D341Med (cell line): ENCODE measurements at regions not wholly inside any gene's neighbourhood (a gene's known extent, or its start where the extent isn't known, plus 50 kb on each side); places are given as distances from the start of the nearest gene placed in this dataset.
A peak's percentile ranks its signal among the peaks of the same experiment; 100 is the strongest.

Experiments
- DNase-seq: peaks from one replicate; pipeline ENCODE4 v3.0.0; 2012; ENCODE audit warnings: low spot score

DNA sequence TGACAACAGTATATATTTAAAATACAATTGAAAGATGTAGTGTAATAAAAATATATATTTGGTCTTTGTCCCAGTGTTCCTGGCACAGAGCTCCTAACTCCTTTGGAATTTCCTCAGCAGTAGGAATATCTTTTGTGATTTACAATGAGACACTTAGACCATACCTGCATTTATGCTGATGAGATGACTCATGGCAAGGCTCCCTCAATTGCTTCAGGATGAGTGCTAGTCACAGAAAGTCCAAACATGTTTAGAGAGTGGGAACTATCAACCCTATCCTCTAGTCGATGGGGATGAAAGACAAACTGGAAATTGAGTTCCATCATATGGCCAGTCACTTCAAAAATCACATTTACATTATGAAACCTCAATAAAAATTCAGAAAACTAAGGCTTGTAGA lies 588.3 kb upstream of the LMCD1 start:
- DNase-seq: no peak

DNA sequence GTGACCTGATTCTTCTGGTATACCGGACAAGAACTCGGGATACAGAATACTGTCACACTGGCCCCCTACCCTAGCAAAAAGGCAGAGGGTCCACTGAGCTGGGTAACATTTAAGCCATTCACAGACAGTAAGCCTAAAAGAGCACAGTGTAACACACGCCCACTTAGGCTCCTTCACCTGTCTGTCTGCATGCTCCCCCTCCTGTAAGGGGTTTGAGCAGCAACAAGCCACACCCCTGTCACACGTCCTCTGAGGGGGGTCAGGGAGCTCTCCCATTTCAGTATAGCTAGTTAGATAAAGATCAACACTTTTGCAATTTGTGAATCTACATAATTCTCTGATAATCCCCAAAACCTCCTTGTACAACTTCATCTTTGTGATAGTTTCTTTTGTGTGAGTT lies 586.3 kb upstream of the LMCD1 start:
- DNase-seq: no peak

DNA sequence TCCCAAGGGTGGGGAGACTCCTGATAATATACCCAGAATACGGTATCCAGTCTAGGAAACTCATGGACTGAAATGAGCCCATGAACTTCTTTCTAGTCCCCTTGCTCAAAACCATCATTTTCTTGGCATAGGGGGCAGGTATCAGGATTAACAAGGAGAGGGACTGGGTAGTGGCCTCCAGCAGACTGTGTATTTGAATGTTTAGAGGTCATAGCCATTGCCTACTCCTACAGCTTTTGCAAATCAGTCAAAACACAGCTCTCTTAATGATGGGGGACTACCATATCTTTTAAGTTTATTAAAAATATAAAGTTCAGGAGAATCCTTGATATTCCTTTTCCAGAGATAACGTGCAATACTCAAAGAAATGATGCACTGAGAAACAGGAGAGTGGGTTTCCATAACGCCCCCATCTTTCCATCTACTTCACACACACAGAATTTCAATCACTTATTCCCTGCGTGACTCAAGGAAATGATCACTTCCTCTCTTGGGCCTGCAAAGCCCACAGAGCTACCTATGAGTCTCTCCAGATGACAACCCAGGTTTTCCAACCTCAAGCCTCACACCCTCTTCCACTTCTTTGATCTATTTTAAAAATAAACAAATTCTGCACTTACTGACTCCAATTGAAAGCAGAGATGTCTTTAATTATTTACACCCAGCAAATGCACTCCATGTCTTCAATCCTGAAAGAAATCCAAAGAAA lies 584.0 kb upstream of the LMCD1 start:
- no peak for DNase-seq

DNA sequence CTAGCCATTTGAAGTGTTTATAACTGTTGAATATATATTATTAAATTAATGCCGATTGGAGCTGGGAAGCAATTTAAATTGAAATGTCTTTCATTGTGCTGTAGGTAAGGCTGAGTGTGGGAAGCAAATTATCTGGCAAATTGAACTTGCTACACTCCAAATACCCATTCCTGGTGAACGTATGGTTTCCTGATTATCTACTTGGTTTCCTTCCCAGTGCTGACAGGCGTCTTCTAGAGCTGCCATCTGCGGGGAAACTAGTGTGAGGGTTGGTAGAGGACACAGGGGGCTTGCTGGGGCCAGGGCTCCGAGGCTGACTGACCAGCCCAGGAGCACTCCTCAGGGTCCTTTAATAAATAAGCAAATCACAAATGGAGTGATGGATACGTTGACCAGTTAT lies 581.4 kb upstream of the LMCD1 start:
- no peak for DNase-seq

DNA sequence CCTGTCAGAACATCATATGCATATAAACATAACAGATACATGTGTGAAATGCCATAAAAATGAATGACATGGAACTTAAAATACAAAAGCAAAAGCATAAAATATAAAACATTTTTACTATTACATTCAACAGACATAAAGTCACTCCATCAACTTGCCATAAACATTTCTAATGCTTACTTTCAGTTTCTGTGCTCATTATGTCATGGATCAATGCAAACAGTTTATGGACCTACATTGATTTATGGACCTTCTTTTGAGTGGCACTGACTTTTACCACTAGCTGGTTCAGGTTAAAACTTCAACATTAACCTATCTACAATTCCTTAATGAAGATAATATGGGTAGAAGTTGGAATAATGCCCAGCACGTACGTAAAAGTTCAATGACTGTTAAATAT lies 577.4 kb upstream of the LMCD1 start:
- DNase-seq: no peak

DNA sequence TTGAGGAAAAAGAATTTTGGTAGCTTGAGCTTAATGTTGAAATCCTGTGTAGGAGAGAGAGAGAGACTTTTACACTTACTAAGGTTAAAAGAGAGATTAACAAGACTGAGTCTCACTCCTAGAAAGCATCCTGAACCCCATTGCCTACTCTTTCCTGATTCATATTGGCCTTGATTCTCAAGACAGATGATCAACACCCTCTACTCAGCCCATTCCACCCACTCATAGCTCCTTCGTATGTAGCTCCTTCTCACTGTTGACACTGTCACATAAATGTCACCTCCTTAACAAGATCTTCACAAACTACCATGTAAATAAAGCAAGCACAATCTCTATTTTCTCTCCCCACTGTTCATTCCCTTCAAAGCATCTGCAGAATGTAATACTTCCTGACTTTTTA lies 574.6 kb upstream of the LMCD1 start:
- no peak for DNase-seq

DNA sequence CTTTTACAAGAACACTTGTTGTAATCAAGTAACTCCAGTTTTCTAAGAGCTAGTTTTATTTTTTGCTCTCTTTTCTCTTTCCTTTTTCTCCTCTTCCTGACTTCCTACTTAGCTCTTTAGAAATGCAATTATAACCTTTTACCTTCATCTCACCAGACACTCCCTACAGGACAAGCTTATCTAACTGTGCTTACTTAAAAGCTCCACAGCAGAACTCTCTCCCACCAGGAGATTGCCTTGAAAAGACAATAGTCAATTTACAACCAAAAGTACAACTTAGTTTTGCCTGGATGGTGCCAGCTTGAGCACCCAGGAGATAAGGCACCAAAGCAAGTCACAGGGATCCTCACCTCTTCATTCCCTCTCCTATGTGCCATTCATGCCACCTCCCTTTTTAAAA lies 573.8 kb upstream of the LMCD1 start:
- DNase-seq: no peak

DNA sequence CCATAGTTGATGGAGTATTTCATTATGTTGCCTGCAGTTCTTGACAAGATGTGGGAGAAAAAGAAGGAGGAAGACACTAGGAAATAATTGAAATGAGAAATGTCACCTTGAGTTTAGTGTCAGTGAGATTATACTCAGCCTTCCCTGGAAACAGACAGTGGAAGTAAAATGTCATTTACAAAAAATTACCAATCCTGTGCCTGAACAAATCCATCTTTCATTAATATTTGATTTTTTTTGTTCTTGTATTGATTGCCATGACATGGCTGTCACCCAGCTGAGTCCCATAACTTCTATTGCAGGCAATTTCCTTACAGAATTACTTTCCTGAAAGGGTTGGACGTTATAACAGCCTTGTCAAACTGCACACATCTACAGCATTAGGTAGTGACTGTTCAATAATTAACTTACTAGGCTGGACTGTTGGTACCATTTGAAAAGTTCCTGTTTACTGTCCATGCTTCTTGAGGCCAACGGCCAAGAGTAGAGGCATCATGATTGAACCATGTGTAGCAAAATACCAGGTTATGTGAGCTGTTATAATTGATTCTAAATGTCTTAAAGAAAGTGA lies 572.2 kb upstream of the LMCD1 start:
- no peak for DNase-seq

DNA sequence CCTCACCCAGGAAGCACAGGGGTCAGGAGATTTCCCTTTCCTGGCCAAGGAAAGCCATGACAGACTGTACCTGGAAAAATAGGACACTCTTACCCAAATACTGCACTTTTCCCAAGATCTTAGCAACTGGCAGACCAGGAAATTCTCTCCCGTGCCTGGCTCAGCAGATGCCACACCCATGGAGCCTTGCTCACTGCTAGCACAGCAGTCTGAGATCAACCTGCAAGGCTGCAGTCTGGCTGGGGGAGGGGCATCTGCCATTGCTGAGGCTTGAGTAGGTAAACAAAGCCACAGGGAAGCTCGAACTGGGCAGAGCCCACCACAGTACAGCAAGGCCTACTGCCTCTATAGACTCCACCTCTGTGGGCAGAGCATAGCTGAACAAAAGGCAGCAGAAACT lies 567.3 kb upstream of the LMCD1 start:
- no peak for DNase-seq

DNA sequence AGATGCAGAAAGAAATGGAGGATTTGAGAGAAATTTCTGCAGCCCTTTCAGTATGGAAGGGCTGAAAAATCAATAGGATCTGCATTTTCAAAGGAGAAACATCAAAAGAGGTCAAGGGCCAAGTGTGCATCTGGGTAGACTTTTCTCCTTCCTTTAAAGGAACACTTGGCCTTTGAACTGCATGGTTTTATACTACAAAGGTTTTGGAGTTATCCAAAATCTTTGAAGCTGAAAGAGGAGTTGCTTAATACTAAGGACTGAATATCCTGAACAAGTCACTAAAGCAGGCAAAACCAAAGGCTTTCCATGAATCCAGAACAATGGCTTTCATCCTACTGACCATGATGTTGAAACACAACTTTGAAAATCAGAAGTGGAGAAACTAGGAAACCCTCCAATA lies 553.7 kb upstream of the LMCD1 start:
- DNase-seq: no peak

DNA sequence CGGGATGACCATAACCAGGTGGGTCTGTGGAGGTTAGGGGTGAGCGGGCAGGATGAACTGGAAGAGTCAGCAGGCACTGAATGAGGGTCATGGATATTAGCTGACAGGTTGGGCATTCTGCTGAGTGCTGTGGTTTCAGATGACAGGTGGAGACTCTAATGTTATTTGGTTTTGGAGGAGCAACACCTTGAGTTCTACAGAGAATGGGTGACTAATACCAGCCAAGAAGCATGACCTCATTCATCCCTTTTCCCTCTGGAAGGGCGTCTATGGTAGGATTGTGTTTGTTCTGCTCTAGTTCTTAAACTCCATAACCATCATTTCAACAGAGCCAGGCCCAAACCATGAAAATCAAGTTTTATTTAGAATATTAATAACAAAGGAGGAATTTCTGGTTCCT lies 550.7 kb upstream of the LMCD1 start:
- no peak for DNase-seq

DNA sequence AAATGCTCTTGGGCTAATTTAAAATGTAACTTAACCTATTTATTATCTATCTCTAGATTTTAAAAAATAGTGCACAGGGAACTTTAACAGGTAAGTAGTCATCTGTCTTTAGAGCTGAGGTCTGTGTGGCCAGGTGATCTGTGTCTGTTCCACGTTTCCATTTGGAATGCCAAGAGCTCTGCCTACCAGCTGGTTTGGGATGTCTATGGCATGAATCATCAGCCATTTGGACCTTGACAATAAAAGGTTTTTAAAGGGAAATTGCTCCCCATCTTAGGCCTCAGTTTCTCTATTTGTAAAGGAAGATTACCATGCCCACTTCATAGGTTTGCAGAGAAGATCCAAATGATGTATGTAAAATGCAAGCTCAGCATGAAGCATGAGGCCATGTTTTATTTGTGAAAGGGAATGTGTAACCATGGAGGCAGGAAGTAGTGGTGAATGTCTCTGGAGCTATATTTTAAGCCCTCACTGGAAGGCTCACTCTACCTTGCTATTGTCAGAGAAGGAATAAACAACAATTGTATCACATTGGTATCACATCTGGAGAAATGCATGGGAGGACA lies 548.1 kb upstream of the LMCD1 start:
- no peak for DNase-seq

DNA sequence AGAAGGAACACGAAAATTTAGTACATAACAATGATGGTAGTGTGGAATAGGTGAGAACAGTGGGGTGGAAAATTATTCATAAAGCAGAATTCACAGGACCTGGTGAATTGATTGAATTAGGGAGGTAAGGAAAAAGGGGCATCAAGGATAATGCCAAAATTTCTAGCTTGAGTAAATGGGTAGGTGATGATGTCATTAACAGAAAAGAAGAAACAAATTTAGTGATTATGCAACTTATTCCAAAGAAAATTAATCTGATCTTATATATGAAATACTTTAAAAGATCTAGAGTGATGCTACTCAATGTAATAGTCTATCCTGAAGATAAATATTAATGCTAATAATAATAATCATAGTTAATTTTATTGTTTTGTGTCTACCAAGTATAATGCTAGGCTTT lies 544.6 kb upstream of the LMCD1 start:
- DNase-seq: no peak

DNA sequence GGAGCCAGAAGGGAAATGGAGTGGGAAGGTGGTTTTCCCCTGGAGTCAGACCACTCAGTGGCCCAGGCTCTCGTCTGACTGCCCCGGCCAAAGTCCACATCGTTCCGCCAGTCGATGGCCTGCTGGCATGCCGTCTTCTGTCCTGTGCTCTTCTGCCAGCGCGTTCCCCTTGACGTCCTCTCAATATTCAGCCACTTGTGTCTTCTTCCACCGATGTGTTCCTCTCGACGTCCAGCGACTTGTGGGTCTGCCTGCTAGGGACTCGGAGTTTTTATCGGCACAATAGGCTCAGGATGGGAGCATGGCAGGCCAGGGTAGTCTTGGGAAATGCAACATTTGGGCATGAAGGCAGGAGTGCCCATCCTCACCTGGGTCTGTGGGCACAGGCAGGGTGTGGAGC lies 542.5 kb upstream of the LMCD1 start:
- DNase-seq: no peak

DNA sequence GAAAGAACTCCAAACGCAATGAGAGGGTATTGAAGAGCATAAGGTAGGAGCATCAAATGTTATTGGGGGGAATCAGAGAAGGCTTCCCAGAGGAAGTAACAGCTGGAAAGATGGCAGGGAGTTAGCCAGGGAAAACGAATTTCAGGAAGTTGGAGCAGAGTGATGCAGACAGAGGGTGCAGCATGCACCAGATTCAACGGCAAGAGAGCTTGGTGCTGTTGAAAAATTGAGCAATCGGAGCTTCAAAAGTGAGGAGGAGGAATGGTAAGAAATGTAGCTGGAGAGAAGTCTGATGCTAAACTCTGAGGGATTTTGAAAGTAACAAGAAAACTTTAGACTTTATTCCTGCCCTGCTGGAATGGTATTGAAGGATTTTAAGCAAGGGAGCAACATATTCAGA lies 541.0 kb upstream of the LMCD1 start:
- DNase-seq: no peak

DNA sequence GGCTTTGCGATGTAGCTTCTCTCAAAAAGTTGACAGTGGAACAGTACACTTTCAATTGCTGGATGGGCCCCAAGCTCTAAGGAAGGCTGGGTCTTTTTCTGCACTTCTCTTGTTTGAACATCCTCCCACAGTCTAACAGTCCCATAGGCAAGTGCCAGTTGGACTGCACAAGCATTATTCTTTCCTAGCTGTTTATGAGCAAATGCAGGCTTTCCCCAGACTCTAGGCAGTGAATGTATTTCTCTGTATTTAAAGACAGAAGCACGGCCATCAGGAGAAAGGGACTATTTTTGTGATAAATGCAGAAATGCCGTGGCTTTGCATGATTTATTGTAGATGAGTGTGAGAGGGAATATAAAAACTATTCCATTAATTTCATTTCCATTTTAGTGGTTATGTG lies 539.3 kb upstream of the LMCD1 start:
- DNase-seq: no peak

DNA sequence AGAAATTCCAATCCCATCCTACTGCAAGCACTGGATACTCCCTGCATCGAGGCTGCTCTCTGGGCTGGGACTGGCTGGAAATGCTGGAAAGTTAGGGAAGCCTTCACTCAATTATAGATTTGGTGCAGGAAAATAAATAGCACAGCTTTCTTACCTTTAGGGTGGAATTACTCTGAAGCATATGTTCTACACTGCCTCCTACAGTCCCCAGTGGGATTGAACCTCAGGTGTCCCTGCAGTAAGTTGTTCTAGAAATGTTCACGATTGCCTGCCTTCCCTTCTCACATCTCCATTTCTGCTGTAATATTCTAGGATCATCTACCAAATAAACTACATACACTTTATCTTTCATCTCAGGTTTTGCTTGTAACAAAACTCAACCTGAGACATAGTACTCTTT lies 536.7 kb upstream of the LMCD1 start:
- DNase-seq: no peak

DNA sequence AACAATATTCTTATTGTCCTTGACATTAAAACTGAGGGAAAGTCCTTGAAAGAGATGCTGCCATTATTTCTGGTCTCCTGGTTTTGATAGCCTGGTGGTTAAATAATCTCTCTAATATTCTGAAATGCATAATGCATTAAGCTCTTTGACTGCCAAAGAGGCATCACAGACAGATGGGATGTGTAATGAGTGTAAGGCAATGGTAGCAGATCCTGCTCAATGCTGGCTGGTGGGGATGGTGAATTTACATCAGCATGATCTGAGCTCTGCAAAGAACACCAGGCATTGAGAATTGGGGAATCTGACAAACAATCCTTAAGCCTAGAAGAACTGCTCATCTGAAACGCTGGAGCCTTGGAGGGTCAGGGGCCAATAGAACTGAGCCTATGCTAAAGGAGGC lies 528.6 kb upstream of the LMCD1 start:
- no peak for DNase-seq

DNA sequence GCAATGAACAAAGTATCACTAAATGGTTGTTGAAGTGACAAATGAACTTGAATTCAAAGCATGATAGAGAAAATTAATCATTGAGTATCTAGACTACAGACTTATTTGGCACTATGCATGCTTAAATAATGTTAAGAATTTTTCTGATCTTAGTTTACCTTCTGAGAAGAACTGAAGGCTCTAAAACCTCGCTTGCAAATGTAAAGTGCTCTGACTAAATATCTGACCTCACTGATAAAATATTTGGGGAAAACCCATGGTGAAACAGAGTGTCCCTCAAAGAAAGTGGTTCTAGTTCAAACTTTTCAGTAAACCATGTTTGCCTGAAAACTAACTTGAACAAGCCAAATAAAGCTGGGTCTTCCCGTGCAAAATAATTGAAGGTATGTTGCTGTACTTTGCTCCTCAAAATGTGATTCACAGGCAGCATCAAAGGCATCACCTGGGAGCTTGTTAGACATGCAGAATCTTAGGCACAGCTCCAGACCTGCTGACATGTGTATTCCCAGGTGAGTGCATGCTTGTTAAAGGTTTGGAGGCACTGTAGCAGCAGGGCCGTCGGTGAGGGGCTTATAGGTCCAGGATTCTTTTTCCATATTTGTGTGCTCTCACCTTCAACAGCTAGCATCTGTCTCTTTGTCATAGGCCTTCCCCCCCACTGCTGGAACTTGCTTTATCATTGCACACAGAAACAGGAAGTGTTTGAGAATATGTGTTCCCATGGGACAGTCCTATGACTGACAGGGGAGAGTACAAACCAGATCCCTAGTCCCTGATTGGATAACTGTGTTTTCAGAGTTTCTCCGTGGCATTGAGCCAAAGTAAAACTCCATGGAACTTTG lies 524.2 kb upstream of the LMCD1 start:
- DNase-seq: no peak

DNA sequence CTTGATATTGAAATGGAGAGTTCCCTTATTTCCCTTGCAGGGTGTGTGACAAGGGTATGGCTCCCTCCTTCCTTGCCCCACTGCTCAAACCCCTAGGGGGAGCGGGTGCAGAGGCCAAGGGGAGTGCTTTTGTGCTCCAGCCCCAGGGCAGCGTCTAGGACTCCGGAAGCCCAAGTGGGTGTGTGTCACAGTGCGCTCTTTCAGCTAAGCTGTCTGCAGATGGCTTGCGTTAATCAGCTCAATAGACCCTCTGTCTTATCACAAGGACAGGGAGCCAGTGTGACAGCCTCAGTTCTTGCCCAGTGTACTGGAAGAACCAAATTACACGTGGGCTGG lies 523.6 kb upstream of the LMCD1 start:
- peak; percentile 49 for DNase-seq

DNA sequence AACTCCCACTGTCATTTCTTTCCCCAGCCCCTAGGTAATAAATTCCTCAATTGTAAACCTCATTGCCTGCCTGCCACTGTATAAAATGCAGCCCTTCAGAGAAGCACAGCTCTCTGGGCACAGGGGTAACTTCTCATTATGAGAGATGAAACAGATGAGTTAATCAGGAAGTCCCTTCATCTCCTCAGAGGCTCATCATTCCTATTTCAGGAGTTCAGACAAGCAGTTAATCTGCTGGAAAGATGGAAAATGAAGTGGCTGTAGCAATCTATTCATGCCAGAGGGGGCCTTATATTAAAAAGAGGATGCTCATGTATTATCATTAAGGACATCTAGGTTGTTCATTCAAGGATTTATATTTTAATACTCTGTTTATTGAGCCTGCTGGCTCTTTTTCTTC lies 519.5 kb upstream of the LMCD1 start:
- no peak for DNase-seq

DNA sequence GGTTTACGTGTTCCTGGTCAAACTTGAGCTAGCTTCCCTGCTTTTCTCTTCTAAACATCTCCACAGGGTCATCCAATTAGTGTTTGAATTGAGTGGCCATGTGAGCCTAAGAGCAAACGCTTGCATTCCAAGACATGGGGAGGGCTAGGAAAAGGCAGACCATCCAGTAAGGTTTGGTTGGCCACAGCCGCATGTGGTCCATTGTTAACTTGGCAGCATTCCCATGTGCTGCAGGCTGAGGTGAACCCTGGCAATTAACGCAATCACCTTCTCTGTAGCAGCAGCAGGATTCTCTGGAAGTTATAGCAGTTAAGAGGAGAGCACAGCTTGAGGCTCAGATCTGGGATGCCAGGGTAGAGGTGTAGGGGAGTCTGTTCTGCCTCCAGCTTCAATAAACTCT lies 502.2 kb upstream of the LMCD1 start:
- DNase-seq: no peak

DNA sequence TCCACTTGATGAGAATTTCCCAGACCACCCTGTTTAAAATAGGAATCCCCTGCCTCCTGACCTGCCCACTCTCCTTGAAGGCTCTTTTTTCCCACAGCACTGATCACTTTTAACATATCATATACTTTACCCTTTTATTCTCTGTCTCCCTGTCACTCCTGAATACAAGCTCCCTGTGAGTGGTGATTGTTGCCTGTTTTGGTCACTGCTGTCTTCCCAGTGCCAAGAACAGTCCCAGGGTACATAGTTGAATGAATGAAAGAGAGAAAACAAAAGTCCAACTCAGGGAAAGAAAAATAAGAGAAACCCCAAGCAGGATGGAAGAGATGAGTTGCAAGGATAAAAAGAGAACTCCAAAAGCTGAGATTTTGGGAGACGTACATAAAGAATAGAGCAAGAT lies 500.3 kb upstream of the LMCD1 start:
- DNase-seq: no peak
